NCI-H2029 treated with DMSO at 0.1 percent for 48 hours (cell line): ENCODE measurements at regions not wholly inside any gene's neighbourhood (a gene's known extent, or its start where the extent isn't known, plus 50 kb on each side); places are given as distances from the start of the nearest gene placed in this dataset.
A peak's percentile ranks its signal among the peaks of the same experiment; 100 is the strongest.

Source experiments
- DNase-seq: peaks from one replicate; lab custom pipeline; 2025; lab: John Stamatoyannopoulos, UW

DNA sequence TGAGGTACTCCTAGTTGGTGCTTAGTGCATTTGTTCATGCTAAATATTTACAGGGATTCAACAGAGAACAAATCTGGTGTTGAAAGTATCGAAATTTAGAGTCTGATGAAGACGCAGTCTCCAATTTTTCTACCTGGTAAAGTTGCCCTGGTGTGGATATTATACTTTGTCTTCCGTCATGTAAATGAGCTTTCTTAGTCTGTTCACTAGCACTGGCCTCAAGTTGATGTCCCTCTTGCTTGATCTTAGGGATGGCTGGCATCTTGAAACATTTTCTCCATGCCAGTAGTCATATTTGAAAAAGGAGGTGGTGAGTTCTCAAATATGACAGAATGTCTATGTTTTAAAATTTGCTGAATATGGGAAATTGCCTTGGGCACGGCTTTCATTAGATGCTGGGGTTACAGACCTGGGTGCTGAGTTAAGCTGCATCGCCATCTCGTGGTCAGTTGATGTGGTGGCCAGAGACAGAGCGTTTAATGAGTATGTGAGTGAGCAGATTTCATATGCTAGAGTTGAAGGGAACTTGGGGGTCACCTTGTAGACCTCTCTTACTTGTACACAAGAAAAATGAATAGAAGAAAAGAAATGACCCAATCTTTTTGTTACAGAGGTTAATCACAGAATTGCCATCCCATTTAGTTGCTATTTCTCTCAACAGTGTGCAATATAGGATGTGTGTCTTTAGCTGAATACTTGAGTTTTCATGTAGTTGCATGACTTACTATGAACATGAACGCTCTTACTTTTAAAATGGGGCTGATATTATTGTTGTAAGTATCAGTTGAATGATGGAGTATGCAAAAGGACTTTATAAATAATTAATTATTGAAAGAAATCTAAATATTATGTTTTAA is 172.8 kb upstream of the DCN start:
- peak; percentile 38 for DNase-seq

DNA sequence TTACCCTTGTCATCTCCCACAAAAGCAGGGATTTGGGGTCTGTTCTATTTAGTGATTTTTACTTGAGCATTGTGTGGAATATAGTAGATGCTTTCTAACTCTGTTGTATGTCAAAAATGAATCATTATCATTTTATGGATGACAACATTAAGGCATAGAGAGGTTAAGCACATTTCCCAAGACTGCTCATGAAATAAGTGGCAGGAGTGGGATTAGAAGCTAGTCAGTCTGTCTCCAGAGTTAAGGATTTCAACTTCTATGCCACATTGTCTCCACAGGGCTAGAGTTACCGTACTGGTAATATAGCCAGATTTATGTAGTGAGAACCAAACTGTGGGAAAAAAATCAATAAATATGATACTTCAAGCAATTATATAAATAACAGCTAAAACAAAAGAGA is 170.6 kb upstream of the DCN start:
- no peak for DNase-seq

DNA sequence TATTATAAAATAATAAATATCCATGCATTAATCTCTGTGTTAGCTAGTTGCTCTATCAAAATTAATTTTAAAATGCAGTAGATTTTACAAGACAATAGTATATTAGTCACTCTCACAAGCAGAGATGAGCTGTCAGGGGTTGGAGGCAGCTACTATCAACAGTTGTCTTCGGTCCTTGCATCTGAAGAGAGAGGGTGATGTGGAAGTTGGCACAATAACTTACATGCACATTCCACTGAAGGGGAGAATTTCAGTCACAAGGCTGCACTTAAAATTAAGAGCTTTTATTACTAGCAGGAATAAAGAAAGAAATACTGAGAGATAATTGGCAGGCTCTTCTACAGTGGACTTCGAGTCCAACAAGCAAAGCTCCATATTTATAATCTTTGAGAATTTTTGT is 166.9 kb upstream of the DCN start:
- no peak for DNase-seq

GRCh38 chr12:91347481-91348214 is 165.0 kb upstream of the DCN start:
- no peak for DNase-seq

DNA sequence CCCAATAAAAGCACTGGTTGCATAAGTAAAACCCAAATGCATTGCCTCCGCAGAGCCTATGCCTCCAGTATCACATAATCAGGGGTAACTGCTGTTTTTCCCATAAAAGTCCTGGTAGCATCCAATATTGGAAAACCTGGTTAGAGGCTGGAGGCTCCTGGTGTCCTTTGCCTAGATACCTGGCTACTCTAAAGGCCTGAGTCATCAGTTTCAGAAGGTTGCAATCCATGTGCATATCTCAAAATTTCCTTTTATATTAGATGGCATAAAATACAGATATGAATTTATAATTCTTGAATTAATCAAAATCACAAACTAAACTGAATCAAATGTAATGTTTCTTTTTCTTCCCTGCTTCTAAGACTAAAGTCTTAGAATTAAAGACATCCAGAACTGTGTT is 164.2 kb upstream of the DCN start:
- no peak for DNase-seq

GRCh38 chr12:91344408-91344807 is 161.8 kb upstream of the DCN start:
- DNase-seq: no peak

GRCh38 chr12:91343010-91343409 is 160.4 kb upstream of the DCN start:
- DNase-seq: no peak

DNA sequence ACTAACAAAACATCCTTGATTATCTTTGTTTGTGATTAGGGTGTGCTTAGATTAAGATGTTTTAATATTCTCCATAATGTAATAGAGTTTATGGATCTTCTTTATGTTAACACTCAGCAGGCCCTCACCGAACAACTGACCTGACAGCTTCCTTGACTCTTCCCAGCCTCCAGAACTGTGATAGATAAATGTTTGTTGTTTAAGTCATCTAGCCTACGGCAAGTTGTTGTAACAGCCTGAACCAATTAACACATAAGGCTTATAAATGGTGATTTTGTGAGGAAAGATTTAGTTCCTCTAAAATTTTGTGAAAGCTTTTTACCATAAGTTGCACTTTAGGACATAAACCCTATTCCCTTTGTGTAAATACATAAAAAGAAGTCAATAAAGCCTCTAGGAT is 156.5 kb upstream of the DCN start:
- no peak for DNase-seq

DNA sequence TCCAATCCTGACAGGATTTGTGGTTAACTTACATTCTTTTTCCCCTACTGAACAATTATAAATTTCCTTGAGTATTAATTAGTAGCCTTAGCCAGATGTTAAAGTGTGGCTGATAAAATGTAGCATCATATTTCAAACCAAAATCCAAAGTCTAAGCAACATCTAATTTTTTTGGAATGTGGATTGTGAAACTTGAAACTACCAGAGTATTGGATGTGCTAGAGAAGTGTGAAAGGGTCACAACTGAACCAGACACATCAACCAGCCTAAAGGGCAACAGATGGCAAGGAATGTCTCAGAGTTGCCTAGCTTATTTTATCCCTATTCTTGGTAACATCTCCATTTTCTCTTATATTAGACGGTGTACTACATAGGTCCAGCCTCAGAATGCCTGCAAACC is 153.1 kb upstream of the DCN start:
- DNase-seq: no peak

GRCh38 chr12:91333966-91334365 is 151.3 kb upstream of the DCN start:
- no peak for DNase-seq

GRCh38 chr12:91332302-91332701 is 149.7 kb upstream of the DCN start:
- no peak for DNase-seq

DNA sequence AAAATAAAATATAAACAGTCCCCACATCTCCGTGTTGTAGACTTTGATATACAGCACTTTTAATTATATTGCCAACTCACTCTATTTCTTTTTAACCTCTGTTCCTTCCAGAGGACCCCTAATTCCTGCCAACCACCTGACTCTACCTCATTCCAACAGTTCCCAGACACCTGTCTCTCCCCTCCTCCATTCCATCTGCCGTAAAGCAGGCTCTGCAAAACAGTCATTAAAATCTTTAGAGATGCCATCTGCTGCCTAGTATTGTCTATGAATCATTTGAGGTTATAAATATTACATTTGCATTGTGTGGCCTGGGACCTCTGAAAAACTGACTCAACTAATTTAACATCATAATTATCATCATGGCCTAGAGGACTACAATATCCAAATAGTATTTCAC is 148.8 kb upstream of the DCN start:
- DNase-seq: no peak

- no peak for DNase-seq
Observed at GRCh38 chr12:91328451-91328850, 145.8 kb upstream of the DCN start.

DNA sequence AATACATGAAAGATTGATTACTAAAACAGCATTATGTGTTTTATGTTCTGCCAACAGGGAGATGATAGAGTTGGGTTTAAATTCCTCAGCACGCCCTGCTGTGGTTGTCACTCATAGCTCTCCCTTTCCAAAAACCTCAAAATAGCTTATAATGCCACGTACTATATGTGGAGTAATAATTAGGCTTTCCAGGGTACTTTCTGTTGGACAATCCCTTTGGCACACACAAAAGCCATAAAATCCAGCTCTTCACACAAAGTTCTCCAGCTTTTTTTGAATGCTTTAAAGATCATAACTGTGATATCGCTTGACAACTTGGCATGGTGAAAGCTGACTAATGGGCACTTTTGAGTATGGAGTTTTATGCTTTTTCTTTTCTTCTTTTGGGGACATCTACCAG is 145.3 kb upstream of the DCN start:
- no peak for DNase-seq

- no peak for DNase-seq
Observed at GRCh38 chr12:91327131-91327530, 144.5 kb upstream of the DCN start.

GRCh38 chr12:91326058-91327027 is 143.7 kb upstream of the DCN start:
- no peak for DNase-seq

GRCh38 chr12:91320999-91321398 is 138.4 kb upstream of the DCN start:
- DNase-seq: no peak

DNA sequence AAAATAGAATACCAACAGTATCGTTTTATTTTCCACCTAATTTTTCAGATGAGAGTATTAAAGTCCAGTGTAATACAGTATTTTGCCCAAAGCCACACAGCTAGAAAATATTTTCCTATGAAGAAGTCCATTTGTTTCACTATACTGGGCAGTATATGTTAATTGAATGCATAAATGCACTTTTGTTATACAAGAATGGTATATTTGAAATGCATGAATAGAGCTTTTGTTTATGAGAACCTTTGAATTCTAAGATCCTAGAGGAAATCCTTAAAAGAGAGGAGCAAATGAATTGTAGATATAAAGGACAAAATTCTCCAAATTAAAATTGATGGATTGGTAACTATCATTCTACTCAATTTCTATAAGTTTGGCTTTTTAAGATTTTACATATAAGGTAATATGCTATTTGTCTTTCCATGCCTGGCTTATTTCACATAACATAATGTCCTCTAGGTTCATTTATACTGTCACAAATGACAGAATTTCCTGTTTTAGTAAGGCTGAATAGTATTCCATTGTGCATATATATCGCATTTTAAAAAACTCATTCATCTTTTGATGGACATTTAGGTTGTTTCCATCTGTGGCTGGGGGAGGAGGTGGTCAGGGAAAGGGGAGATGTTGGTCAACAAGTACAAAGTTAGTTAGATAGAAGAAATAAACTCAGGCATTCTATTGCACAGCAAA is 136.6 kb upstream of the DCN start:
- DNase-seq: no peak

DNA sequence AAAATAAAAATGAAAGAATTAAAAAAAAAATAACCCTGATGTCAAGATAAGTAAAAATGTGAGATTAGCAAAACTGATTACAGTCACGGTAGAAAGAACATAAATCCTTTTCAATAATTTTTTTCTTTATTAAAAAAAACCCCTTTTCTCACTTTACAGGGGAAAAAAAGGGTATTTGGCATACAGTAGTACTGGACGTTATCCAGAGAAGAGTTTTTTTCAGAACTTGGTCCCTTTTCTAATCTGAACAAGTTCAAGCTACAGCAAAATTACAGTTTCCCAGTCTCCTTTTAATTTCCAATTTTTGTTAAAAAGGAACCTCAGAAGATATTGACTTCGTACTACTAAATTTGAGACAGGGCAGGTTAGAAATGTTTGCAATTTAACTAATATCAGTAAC is 134.7 kb upstream of the DCN start:
- DNase-seq: no peak

DNA sequence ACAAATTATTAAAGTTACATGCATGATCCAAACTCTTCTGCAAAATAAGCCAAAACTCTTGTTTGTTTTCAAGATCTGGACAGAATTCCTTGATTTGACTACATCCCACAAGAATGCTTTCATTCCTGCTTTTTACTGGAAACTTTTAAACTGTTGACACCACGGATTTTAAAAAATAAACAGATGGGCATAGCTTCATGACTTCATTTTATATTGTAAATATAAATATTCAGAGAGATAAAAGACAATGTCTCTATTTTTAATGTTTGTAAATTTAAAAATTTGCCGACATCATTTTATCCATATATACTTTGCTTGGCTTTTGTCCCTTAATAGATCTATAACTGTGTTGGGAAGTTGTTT is 134.3 kb upstream of the DCN start:
- DNase-seq: no peak

DNA sequence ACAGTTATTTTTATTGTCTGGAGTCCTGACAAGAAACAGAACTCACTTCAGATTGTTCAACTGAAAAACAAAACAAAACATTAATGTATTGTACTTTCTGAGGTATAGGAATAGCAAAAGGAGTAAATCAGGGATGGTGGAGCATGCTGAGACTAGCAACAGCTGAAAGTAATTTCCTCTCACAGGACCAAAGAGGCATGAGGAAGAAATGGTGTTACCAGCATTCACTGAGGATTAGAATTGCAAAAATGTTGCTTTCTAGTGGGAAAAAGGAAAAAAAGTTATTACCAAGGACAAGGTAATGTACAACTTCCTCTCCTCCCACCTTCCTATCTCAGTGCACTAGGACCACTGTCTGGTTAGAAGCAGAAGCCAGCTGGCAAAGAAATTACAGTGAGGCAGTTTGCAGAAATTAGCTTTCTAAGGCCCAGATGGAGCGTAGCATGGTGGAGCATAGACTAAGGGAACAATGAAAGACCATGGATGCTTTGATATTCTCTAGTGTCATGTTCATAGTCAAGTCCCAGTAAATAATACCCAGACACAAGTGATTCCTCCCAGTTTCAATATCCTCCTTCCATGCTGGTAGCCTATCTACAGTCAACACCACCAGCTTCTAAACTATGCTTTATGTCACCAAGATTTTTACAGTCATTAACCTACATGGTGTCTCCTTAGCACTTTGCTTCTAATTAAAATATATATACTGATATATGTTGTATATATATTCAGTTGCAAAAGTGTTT is 133.7 kb upstream of the DCN start:
- no peak for DNase-seq
